GM23248 (cell line): ENCODE measurements at regions not wholly inside any gene's neighbourhood (a gene's known extent, or its start where the extent isn't known, plus 50 kb on each side); places are given as distances from the start of the nearest gene placed in this dataset.
"Not testable (repeated sequence)": the region's sequence is repeated elsewhere in the genome, so short reads cannot be mapped to it uniquely, and the experiment has no call there.

Experiments
- DNase-seq: peaks from one replicate; pipeline ENCODE4 v3.0.0-alpha.2; 2015
- H2AFZ ChIP-seq: fragments of 200-600 bp; sonication (generic); 2 replicates; pipeline ENCODE4 v1.6.1; 2016; ENCODE audit warnings: antibody characterized with exemption
- H3F3A ChIP-seq: fragments of 200-600 bp; sonication (generic); 2 replicates; pipeline ENCODE4 v1.6.1; 2016; ENCODE audit warnings: mild to moderate bottlenecking, antibody characterized with exemption, mixed run types; ENCODE audit not compliant: insufficient read depth
- H3K27ac ChIP-seq: fragments of 200-600 bp; sonication (generic); 2 replicates; pipeline ENCODE4 v1.5.1; 2016; ENCODE audit warnings: mild to moderate bottlenecking
- H3K27me3 ChIP-seq: fragments of 200-600 bp; sonication (generic); replicated peaks from 2 replicates; pipeline ENCODE4 v1.6.1; 2016; ENCODE audit warnings: mild to moderate bottlenecking; ENCODE audit not compliant: insufficient read depth
- H3K36me3 ChIP-seq: fragments of 200-600 bp; sonication (generic); 2 replicates; pipeline ENCODE4 v1.6.1; 2016; ENCODE audit warnings: low read depth, mild to moderate bottlenecking
- H3K4me1 ChIP-seq: fragments of 200-600 bp; sonication (generic); 2 replicates; pipeline ENCODE4 v1.6.1; 2016; ENCODE audit warnings: mild to moderate bottlenecking; ENCODE audit not compliant: insufficient read depth
- H3K4me2 ChIP-seq: fragments of 200-600 bp; sonication (generic); one replicate; pipeline ENCODE4 v1.6.1; 2016; ENCODE audit warnings: mild to moderate bottlenecking; ENCODE audit not compliant: unreplicated experiment
- H3K4me3 ChIP-seq: fragments of 200-600 bp; sonication (generic); 2 replicates; pipeline ENCODE4 v1.5.1; 2016; ENCODE audit warnings: mild to moderate bottlenecking
- H3K79me2 ChIP-seq: fragments of 200-600 bp; sonication (generic); 2 replicates; pipeline ENCODE4 v1.6.1; 2016; ENCODE audit warnings: mild to moderate bottlenecking; ENCODE audit not compliant: insufficient read depth
- H3K9ac ChIP-seq: fragments of 200-600 bp; sonication (generic); 2 replicates; pipeline ENCODE4 v1.6.1; 2016; ENCODE audit warnings: mild to moderate bottlenecking
- H3K9me2 ChIP-seq: fragments of 200-600 bp; sonication (generic); 2 replicates; pipeline ENCODE4 v1.6.1; 2016; ENCODE audit warnings: mixed run types, mild to moderate bottlenecking, moderate library complexity; ENCODE audit not compliant: insufficient read depth
- H3K9me3 ChIP-seq: fragments of 200-600 bp; sonication (generic); one replicate; pipeline ENCODE4 v1.6.1; 2017; ENCODE audit warnings: low read depth
- H4K20me1 ChIP-seq: fragments of 200-600 bp; sonication (generic); 2 replicates; pipeline ENCODE4 v1.6.0; 2016; ENCODE audit not compliant: insufficient read depth
- EZH2 ChIP-seq: fragments of 200-600 bp; sonication (generic); IDR thresholded peaks from 2 replicates; pipeline ENCODE4 v1.6.1; 2018; ENCODE audit warnings: antibody characterized with exemption, mild to moderate bottlenecking; ENCODE audit not compliant: insufficient read depth, poor library complexity, severe bottlenecking
- EZH2phosphoT487 ChIP-seq: fragments of 200-600 bp; sonication (generic); IDR thresholded peaks from 2 replicates; pipeline ENCODE4 v1.6.1; 2018; ENCODE audit warnings: antibody characterized with exemption, moderate library complexity, mild to moderate bottlenecking, low read depth; ENCODE audit not compliant: insufficient read depth
- WGBS, 2 experiments: methylation state at CpG; one replicate each; pipeline ENCODE4 v1.1.6; 2015 to 2017; ENCODE audit warnings: low lambda C conversion rate in 2 of 2, low coverage in 1 of 2; ENCODE audit errors: missing lambda C conversion rate in 2 of 2; 5-methylcytosine and 5-hydroxymethylcytosine counted together
- in situ Hi-C: fragments of 300-500 bp; cut with MboI; formaldehyde crosslinking; loops from 2 replicates; pipeline ENCODE4 v1.15.0; 2020

DNA sequence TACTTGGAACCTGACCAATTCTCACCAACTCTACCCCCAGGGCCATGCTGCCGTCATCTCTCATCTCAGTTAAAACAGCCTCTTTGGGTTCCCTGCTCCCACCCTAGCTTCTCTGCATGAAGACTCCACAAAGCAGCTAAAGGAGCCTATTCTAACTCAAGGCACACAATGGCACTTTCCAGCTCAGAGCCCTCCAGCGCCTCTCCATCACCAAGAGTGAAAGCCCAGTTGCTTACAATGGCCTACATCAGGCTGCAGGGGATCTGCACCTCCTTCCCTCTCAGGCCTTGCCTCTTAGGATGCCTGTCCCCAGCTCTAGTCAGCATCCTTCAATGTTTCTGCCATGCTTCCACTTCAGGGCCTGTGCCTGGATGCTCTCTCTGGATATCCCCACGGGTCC is 83.7 kb upstream of the GNAZ start:
- Histone ChIP-seq H3K9me3 (no peaks in the 10 kb centered on the region), H3K4me1 (no peaks in the 10 kb centered on the region), H3K79me2 (no peaks in the 10 kb centered on the region), H4K20me1 (no peaks in the 10 kb centered on the region), H3K4me2 (no peak overlapping the region), H3K9me2 (no peaks in the 10 kb centered on the region), H3K27me3 (no peaks in the 10 kb centered on the region), H2AFZ (no peak overlapping the region), H3K27ac (no peak overlapping the region), H3K9ac (no peak overlapping the region), H3F3A (no peaks in the 10 kb centered on the region), H3K36me3 (no peaks in the 10 kb centered on the region), H3K4me3 (no peak overlapping the region)
- DNase-seq = no peak
- WGBS, 2 experiments = 20 to 33% methylated on average over 3 of the region's 3 CpGs
- in situ Hi-C loops = no loop called here
- no peak for TF ChIP-seq EZH2
- TF ChIP-seq EZH2phosphoT487 = no peak

DNA sequence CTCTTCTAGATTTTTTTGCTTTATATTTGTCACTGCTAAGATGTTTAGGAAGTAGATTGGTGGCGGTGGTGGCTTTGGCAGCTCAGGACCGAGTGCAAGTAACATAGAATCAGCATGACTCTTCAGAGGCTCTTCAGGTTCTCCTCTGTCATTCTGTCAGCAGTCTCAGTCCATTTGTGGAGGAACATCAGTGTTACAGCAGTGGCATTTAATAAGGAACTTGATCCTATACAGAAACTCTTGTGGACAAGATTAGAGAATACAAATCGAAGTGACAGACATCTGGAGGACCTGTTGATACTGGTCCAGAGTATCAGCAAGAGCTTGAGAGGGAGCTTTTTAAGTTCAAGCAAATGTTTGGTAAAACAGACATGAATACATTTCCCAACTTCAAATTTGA is 82.2 kb upstream of the GNAZ start:
- no peaks in the 10 kb centered on the region for H3K36me3 ChIP-seq
- no peak overlapping the region for H3K9ac ChIP-seq
- H4K20me1 ChIP-seq = no peaks in the 10 kb centered on the region
- WGBS, 2 experiments = 6% methylated on average over 3 of the region's 3 CpGs
- TF ChIP-seq EZH2 (no peak), EZH2phosphoT487 (no peak)
- DNase-seq = no peak
- no peaks in the 10 kb centered on the region for H3K27me3 ChIP-seq
- no peak overlapping the region for H3K27ac ChIP-seq
- no peak overlapping the region for H2AFZ ChIP-seq
- H3K9me2 ChIP-seq = no peaks in the 10 kb centered on the region
- H3F3A ChIP-seq = no peaks in the 10 kb centered on the region
- in situ Hi-C loops = no loop called here
- no peaks in the 10 kb centered on the region for H3K4me1 ChIP-seq
- no peaks in the 10 kb centered on the region for H3K79me2 ChIP-seq
- no peak overlapping the region for H3K4me3 ChIP-seq
- no peaks in the 10 kb centered on the region for H3K9me3 ChIP-seq
- H3K4me2 ChIP-seq = no peak overlapping the region

DNA sequence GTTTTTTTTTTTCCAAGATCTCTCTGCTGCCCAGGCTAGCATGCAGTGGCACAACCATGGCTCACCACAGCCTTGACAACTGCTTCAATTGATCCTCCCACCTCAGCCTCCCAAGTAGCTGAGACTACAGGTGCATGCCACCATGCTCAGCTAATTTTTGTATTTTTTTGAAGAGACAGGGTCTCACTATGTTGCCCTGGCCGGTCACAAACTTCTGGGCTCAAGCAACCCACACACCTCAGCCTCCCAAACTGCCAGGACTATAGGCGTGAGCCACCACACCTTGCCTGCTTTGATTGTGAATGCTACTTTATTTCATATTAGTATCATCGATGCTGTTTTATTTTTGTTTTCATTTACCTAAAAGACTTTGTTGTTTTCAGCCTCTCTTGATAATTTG is 81.5 kb upstream of the GNAZ start:
- TF ChIP-seq EZH2phosphoT487 (no peak), EZH2 (no peak)
- Histone ChIP-seq H3K4me1 (no peaks in the 10 kb centered on the region), H3K27ac (no peak overlapping the region), H3K36me3 (no peaks in the 10 kb centered on the region), H3K4me3 (no peak overlapping the region), H3K79me2 (no peaks in the 10 kb centered on the region), H3K27me3 (no peaks in the 10 kb centered on the region), H2AFZ (no peak overlapping the region), H3K9me3 (no peaks in the 10 kb centered on the region), H3K9me2 (no peaks in the 10 kb centered on the region), H3F3A (no peaks in the 10 kb centered on the region), H3K9ac (no peak overlapping the region), H3K4me2 (no peak overlapping the region), H4K20me1 (no peaks in the 10 kb centered on the region)
- in situ Hi-C loops = no loop called here
- DNase-seq = no peak
- 18 to 24% methylated on average over 3 of the region's 3 CpGs for WGBS, 2 experiments

DNA sequence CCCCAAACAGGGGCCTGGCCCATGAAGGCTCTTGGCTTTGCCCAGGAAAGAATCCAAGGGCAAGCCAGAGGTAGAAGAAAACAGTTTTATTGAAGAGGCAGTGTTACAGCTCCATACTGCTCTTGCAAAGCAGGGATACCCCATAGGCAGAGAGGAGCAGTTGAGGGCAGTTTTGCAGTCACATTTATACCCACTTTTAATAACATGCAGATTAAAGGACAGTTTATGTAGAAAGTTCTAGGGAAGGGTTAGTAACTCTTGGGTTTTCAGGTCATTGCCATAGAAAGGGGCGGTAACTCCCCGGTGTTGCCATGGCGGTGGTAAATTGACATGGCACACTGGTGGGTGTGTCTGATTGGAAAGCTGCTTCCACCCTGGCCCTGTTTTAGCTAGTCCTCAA is 80.5 kb upstream of the GNAZ start:
- H3K79me2 ChIP-seq = no peaks in the 10 kb centered on the region

DNA sequence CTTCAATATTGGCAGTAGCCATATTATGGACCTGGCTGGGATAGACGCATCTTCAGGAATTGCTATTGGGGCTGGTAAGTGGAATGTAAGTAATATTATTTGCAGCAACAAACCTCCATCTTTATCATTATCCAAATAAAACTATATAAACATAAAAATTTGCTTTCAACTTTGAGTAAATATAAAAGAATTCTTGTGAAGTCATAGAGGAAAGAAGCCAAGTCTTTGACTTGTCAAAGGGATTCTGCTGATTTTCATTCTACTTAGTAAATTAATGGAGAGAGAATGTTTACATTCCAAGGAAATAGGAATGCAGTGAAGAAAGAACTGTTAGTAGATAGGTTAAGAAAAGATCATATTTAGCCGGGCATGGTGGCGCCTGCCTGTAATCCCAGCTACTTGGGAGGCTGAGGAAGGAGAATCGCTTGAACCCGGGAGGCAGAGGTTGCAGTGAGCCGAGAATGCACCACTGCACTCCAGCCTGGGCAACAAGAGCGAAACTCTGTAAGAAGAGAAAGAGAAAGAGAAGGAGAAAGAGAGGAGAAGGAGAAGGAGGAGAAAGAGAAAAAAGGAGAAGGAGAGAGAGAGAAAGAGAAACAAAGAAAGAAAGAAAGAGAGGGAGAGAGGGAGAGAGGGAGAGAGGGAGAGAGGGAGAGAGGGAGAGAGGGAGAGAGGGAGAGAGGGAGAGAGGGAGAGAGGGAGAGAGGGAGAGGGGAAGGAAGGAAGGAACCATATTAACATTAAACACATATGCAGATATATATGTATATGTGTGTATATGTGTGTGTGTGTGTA is 79.4 kb upstream of the GNAZ start:
- H3K79me2 ChIP-seq, DNase-seq, H3K4me3 ChIP-seq, H3K36me3 ChIP-seq, H2AFZ ChIP-seq, H3K27me3 ChIP-seq, H3F3A ChIP-seq, H3K9me2 ChIP-seq, H3K9me3 ChIP-seq, H4K20me1 ChIP-seq, H3K4me1 ChIP-seq, H3K4me2 ChIP-seq, in situ Hi-C loops, H3K27ac ChIP-seq, H3K9ac ChIP-seq: not testable (repeated sequence)
- WGBS, 2 experiments = 57 to 63% methylated on average over 7 of the region's 7 CpGs

More for the DNA sequence above, 80.5 kb upstream of the GNAZ start:
- in situ Hi-C loops = no loop called here
- no peak overlapping the region for H3K9ac ChIP-seq
- no peaks in the 10 kb centered on the region for H3K9me3 ChIP-seq
- no peaks in the 10 kb centered on the region for H4K20me1 ChIP-seq
- no peak overlapping the region for H2AFZ ChIP-seq
- H3K36me3 ChIP-seq = no peaks in the 10 kb centered on the region
- no peaks in the 10 kb centered on the region for H3K9me2 ChIP-seq
- H3K27ac ChIP-seq = no peak overlapping the region
- DNase-seq = no peak
- H3K4me1 ChIP-seq = no peaks in the 10 kb centered on the region
- H3K4me3 ChIP-seq = no peak overlapping the region
- H3K27me3 ChIP-seq = 0 out of 2 replicates have a peak, but pooled peaks cover 5% of the 10 kb centered on the region
- no peaks in the 10 kb centered on the region for H3F3A ChIP-seq
- 83% methylated on average over 3 of the region's 3 CpGs for WGBS, 2 experiments
- no peak overlapping the region for H3K4me2 ChIP-seq
- TF ChIP-seq EZH2phosphoT487 (no peak), EZH2 (no peak)
